ENCODE measurements at regions not wholly inside any gene's neighbourhood (a gene's known extent, or its start where the extent isn't known, plus 50 kb on each side); places are given as distances from the start of the nearest gene placed in this dataset.

GRCh38 chr9:87181670-87182069, 234.4 kb upstream of the GAS1 start:
- DNase-seq, result no peak
- intact Hi-C loops (cut with DNase I), result no loop called here
- H3K9me3 ChIP-seq, result peaks cover 0 to 19% (median 0%) of the 10 kb centered on the region in 12 donors
- no peaks in the 10 kb centered on the region for H3K27me3 ChIP-seq
- WGBS, 4 donors, result 81 to 89% (median 83%) methylated on average over 1 of the region's 1 CpG
- H3K4me1 ChIP-seq, result peaks cover 0 to 4% (median 0%) of the 10 kb centered on the region in 12 donors
- no peak overlapping the region for H3K4me3 ChIP-seq
- no peak overlapping the region for H3K27ac ChIP-seq
- H3K36me3 ChIP-seq, result no peaks in the 10 kb centered on the region
- TF ChIP-seq POLR2A (IDR thresholded peaks at IDR 0.05), result no peak
- TF ChIP-seq, protein P1, sequence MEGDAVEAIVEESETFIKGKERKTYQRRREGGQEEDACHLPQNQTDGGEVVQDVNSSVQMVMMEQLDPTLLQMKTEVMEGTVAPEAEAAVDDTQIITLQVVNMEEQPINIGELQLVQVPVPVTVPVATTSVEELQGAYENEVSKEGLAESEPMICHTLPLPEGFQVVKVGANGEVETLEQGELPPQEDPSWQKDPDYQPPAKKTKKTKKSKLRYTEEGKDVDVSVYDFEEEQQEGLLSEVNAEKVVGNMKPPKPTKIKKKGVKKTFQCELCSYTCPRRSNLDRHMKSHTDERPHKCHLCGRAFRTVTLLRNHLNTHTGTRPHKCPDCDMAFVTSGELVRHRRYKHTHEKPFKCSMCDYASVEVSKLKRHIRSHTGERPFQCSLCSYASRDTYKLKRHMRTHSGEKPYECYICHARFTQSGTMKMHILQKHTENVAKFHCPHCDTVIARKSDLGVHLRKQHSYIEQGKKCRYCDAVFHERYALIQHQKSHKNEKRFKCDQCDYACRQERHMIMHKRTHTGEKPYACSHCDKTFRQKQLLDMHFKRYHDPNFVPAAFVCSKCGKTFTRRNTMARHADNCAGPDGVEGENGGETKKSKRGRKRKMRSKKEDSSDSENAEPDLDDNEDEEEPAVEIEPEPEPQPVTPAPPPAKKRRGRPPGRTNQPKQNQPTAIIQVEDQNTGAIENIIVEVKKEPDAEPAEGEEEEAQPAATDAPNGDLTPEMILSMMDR (IDR thresholded peaks at IDR 0.05), result no peak
- no peak for ATAC-seq

- WGBS, 4 donors, result 83 to 86% (median 84%) methylated on average over 6 of the region's 6 CpGs
Measured at GRCh38 chr9:87184956-87185642, 237.8 kb upstream of the GAS1 start.

DNA sequence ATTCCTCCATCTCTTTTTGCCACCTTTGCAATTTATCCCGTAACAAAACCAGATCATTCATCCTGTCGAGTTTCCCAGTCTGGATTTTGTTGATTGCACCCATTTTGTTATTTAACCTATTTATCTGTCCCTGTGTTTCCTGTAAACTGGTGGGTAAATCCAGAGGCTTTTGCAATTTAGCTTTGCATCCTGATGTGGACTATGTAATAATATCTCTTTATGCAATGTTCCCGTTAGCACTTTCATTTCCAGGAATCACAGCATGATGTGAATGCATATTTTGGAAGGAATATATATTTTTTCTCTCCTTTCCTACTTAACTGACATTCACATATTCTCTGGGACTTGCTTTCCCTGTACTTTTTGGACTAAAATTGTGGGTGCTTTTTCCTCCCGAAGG, 240.3 kb upstream of the GAS1 start:
- Histone ChIP-seq H3K36me3 (no peaks in the 10 kb centered on the region), H3K27me3 (no peaks in the 10 kb centered on the region), H3K4me1 (no peaks in the 10 kb centered on the region), H3K27ac (no peak overlapping the region), H3K9me3 (peaks cover 0 to 8% (median 0%) of the 10 kb centered on the region in 12 donors), H3K4me3 (no peak overlapping the region)
- intact Hi-C loops (cut with DNase I), result no loop called here
- no peak for TF ChIP-seq POLR2A (IDR thresholded peaks at IDR 0.05)
- WGBS, 4 donors, result 76 to 83% (median 78%) methylated on average over 4 of the region's 4 CpGs
- ATAC-seq (no peak), DNase-seq (no peak)

More at GRCh38 chr9:87184956-87185642, 237.8 kb upstream of the GAS1 start:
- no peak for ATAC-seq
- DNase-seq, result no peak
- H3K4me1 ChIP-seq, result no peaks in the 10 kb centered on the region
- TF ChIP-seq, protein P1 (IDR thresholded peaks at IDR 0.05), result no peak
- TF ChIP-seq POLR2A (IDR thresholded peaks at IDR 0.05), result no peak
- H3K27ac ChIP-seq, result no peak overlapping the region
- H3K36me3 ChIP-seq, result no peaks in the 10 kb centered on the region
- intact Hi-C loops (cut with DNase I), result no loop called here
- H3K4me3 ChIP-seq, result no peak overlapping the region
- H3K9me3 ChIP-seq, result peaks cover 0 to 19% (median 0%) of the 10 kb centered on the region in 12 donors
- H3K27me3 ChIP-seq, result no peaks in the 10 kb centered on the region

- no peak for ATAC-seq
- 81 to 93% (median 87%) methylated on average over 4 of the region's 4 CpGs for WGBS, 4 donors
Measured at GRCh38 chr9:87189006-87189405, 241.7 kb upstream of the GAS1 start.

More at GRCh38 chr9:87189006-87189405, 241.7 kb upstream of the GAS1 start:
- Histone ChIP-seq H3K4me1 (no peaks in the 10 kb centered on the region), H3K9me3 (no peaks in the 10 kb centered on the region), H3K27ac (no peak overlapping the region), H3K27me3 (no peaks in the 10 kb centered on the region), H3K4me3 (no peak overlapping the region), H3K36me3 (no peaks in the 10 kb centered on the region)
- no peak for DNase-seq
- intact Hi-C loops (cut with DNase I), result no loop called here
- TF ChIP-seq, protein P1 (IDR thresholded peaks at IDR 0.05), result no peak
- no peak for TF ChIP-seq POLR2A (IDR thresholded peaks at IDR 0.05)

All from heart left ventricle (tissue), 16 donors.